ENCODE measurements at regions not wholly inside any gene's neighbourhood (a gene's known extent, or its start where the extent isn't known, plus 50 kb on each side); places are given as distances from the start of the nearest gene placed in this dataset.

DNA sequence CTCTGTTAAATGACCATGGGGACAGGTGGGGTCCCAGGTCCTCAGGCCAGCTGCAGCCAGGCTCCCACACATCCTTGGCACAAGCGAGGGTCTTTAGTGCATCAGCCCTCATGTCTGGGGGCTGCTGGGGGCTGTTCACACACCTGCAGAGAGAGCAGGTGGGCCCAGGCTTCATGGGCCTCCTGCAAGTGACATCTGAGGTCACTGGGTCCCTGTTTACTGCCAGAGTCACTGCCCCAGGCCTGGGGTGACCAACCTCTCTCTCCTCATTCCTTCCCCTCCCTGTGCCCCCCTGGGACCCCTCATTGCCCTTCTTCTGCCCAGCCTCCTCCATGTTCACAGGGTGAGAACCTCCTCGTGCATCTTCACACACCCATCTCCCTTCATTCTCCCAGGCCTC lies 92.4 kb downstream of the RTL6 start:
- H3K4me2 ChIP-seq = no peak overlapping the region
- H2AFZ ChIP-seq (replicated peaks) = no peak overlapping the region
- Mint-ChIP-seq H3K4me3 (no peak overlapping the region), H3K27me3 (ENCODE audit: insufficient read depth, low read depth) (peaks cover 8% of the 10 kb centered on the region), H3K4me1 (peaks cover 22% of the 10 kb centered on the region), H3K9me3 (no peaks in the 10 kb centered on the region), H3K27ac (no peak overlapping the region), H3K36me3 (no peaks in the 10 kb centered on the region)
- TF ChIP-seq, protein P1, sequence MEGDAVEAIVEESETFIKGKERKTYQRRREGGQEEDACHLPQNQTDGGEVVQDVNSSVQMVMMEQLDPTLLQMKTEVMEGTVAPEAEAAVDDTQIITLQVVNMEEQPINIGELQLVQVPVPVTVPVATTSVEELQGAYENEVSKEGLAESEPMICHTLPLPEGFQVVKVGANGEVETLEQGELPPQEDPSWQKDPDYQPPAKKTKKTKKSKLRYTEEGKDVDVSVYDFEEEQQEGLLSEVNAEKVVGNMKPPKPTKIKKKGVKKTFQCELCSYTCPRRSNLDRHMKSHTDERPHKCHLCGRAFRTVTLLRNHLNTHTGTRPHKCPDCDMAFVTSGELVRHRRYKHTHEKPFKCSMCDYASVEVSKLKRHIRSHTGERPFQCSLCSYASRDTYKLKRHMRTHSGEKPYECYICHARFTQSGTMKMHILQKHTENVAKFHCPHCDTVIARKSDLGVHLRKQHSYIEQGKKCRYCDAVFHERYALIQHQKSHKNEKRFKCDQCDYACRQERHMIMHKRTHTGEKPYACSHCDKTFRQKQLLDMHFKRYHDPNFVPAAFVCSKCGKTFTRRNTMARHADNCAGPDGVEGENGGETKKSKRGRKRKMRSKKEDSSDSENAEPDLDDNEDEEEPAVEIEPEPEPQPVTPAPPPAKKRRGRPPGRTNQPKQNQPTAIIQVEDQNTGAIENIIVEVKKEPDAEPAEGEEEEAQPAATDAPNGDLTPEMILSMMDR (IDR thresholded peaks at IDR 0.05) = no peak
- no peak for TF ChIP-seq EZH2phosphoT487 (IDR thresholded peaks at IDR 0.05)
- no peak for TF ChIP-seq EZH2 (IDR thresholded peaks at IDR 0.05)
- no peaks in the 10 kb centered on the region for H3K36me3 ChIP-seq
- no peaks in the 10 kb centered on the region for H3K79me2 ChIP-seq (ENCODE audit: low read depth)
- no peaks in the 10 kb centered on the region for H3K27me3 ChIP-seq
- no peak overlapping the region for H3K9ac ChIP-seq
- no peaks in the 10 kb centered on the region for H3F3A ChIP-seq (ENCODE audit: low read depth)
- peaks cover 11% of the 10 kb centered on the region for H3K4me1 ChIP-seq
- H3K27ac ChIP-seq = no peak overlapping the region
- H4K20me1 ChIP-seq (ENCODE audit: low read depth) = no peaks in the 10 kb centered on the region
- no peak overlapping the region for H3K4me3 ChIP-seq
- H3K9me3 ChIP-seq (ENCODE audit: low read depth) = no peaks in the 10 kb centered on the region
- no peak for DNase-seq (ENCODE audit: low spot score)

DNA sequence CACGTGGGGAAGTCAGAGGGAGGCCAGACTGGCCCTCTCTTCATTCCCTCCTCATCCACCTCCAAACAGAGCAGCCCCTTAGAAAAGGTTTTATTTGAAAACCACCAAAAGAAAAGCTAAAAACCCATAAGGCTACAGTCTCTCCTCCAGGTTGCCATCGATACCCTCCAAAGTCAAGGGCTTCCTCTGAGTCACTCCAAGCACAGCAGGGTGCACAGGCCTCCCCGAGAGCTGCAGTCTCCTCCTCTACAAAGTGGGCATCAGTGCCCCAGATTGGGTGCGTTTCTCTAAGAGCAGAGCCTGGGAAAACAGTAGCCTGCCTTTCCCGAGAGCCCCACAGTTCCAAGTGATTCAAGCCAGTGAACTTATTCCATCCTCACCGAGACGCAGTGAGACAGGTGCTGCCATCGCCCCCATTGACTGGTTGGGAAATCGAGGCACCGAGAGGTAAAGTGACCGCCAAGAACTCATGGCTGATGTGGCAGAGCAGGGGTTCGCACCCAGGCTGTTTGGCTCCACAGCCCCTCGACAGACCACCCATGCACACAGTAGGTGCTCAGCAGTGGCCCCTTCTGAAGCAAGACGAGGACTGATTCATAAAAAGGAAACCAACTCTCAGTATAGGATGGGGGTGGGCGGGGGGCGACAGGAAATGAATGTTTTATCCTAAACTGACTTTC lies 91.7 kb upstream of the SHISAL1 start:
- Mint-ChIP-seq H3K27me3 (ENCODE audit: insufficient read depth, low read depth) (peaks cover 8% of the 10 kb centered on the region), H3K4me3 (no peak overlapping the region), H3K36me3 (no peaks in the 10 kb centered on the region), H3K9me3 (no peaks in the 10 kb centered on the region), H3K4me1 (peaks cover 19% of the 10 kb centered on the region), H3K27ac (no peak overlapping the region)
- Histone ChIP-seq H3K9ac (no peak overlapping the region), H3K79me2 (ENCODE audit: low read depth) (no peaks in the 10 kb centered on the region), H3K4me2 (no peak overlapping the region), H3K4me3 (no peak overlapping the region), H4K20me1 (ENCODE audit: low read depth) (no peaks in the 10 kb centered on the region), H3K36me3 (no peaks in the 10 kb centered on the region), H3K4me1 (peaks cover 2% of the 10 kb centered on the region), H3K27ac (no peak overlapping the region), H3F3A (ENCODE audit: low read depth) (no peaks in the 10 kb centered on the region), H3K27me3 (no peaks in the 10 kb centered on the region), H2AFZ (replicated peaks) (no peak overlapping the region), H3K9me3 (ENCODE audit: low read depth) (no peaks in the 10 kb centered on the region)
- DNase-seq (ENCODE audit: low spot score) = no peak
- TF ChIP-seq EZH2phosphoT487 (IDR thresholded peaks at IDR 0.05) = no peak
- TF ChIP-seq, protein P1 (IDR thresholded peaks at IDR 0.05) = no peak

DNA sequence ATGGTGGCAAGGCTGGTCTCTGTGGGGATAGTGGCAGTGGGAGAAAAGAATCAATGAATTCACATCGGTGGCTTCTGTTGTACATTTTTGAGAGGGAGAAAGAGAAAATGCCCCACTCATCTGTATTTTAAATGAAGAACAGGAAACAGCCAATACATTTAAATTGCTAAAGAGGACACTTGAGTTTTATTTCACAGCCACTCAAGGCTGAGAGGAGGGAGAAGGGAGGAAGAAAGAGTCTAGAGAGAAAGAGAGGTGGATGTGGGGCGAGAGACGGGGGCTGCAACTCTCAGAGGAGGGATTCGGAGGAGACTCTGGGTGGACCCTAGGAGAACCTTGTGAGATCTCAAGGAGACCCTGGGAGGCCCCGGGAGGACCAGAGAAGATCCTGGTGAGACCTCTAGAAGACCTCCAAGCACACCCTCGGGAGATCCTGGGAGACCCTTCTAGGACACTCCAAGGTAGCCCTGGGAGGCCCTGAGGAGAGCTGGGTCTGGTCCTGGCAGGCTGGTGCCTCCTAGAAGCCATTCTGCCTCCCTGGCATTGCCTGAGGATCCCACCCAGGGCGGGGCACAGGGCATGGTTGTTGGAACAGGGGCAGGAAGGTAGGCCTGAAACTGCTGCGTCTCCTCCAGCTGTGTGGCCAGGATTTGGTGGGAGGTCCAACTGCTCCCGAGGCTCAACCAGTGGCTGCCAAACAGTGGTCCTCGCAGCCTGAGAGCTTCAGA lies 91.0 kb upstream of the SHISAL1 start:
- no peaks in the 10 kb centered on the region for H3K36me3 Mint-ChIP-seq
- no peaks in the 10 kb centered on the region for H3K27me3 ChIP-seq
- no peak overlapping the region for H2AFZ ChIP-seq (replicated peaks)
- H3K27ac ChIP-seq = no peak overlapping the region
- peaks cover 10% of the 10 kb centered on the region for H3K27me3 Mint-ChIP-seq (ENCODE audit: insufficient read depth, low read depth)
- no peaks in the 10 kb centered on the region for H3K36me3 ChIP-seq
- no peaks in the 10 kb centered on the region for H3F3A ChIP-seq (ENCODE audit: low read depth)
- H3K9me3 ChIP-seq (ENCODE audit: low read depth) = no peaks in the 10 kb centered on the region
- no peak overlapping the region for H3K4me3 Mint-ChIP-seq
- H3K79me2 ChIP-seq (ENCODE audit: low read depth) = no peaks in the 10 kb centered on the region
- TF ChIP-seq, protein P1 (IDR thresholded peaks at IDR 0.05) = no peak
- TF ChIP-seq EZH2 (IDR thresholded peaks at IDR 0.05) = no peak
- no peak for TF ChIP-seq EZH2phosphoT487 (IDR thresholded peaks at IDR 0.05)
- H3K4me1 ChIP-seq = no peaks in the 10 kb centered on the region
- no peak overlapping the region for H3K4me3 ChIP-seq
- H3K27ac Mint-ChIP-seq = no peak overlapping the region
- no peak overlapping the region for H3K4me2 ChIP-seq
- DNase-seq (ENCODE audit: low spot score) = no peak
- peaks cover 19% of the 10 kb centered on the region for H3K4me1 Mint-ChIP-seq
- H3K9ac ChIP-seq = no peak overlapping the region
- no peaks in the 10 kb centered on the region for H4K20me1 ChIP-seq (ENCODE audit: low read depth)
- H3K9me3 Mint-ChIP-seq = no peaks in the 10 kb centered on the region

All from neural progenitor cell (in vitro differentiated cells).